HG02678 (cell line): ENCODE measurements at regions not wholly inside any gene's neighbourhood (a gene's known extent, or its start where the extent isn't known, plus 50 kb on each side); places are given as distances from the start of the nearest gene placed in this dataset.

Source experiments
- ATAC-seq: cut with Tn5 transposase; IDR thresholded peaks from one replicate; pipeline ENCODE4 v1.9.1; 2021; ENCODE audit warnings: mild to moderate bottlenecking, moderate library complexity; ENCODE audit not compliant: unreplicated experiment

- ATAC-seq = no peak
These were observed 562.6 kb downstream of the CAAP1 start for GRCh38 chr9:26329974-26330373.

- peak; percentile 63 for ATAC-seq
These were observed 566.0 kb downstream of the CAAP1 start for GRCh38 chr9:26326563-26326962.

DNA sequence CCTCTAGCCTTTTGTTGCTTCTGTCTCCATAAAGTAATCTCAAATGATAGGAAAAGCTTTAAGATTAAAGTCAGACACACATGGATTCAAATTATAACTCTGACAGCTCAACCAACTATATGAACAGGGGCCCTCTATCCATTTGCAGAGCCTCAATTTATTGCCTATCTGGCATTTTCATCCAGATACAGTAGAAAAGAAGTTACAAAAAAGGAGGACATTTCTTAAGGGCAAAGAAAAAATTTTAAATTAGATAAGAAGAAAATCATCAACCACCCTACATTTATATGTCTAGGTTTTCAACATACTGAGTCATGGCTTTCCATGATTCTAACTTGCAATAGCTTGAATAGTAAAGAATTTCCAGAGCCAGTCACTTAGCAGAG lies 567.2 kb downstream of the CAAP1 start:
- no peak for ATAC-seq

DNA sequence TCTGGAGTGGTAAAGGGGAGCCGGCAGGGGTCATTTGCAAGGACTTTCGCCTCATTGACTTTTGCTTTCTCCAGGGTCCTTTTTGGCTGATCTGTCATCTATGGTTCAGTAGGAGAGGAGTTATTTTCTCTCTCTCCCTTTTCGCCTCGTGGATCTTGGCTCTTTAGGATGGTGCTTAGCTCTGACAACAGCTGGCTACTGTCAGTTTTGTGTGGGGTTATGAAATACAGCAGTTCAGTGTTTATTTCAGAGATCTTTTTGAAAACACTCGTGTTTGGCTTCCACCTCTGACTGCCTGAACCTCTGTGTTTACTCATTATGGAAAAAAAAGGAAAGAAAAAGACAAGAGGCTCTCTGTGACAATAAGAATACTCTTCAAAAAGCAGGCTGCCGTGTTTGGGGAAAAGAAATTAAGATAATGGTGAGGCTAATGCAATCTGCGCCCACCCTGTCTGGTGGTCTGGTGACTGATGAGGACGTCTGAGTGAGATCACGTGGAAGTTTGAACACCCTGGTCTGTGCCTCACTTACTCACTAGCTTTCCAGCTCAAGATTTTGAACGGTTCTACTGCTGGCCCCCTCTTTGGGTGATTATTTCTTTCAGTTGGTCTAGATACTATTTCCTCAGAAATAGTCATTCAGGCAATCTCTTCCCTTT lies 567.7 kb downstream of the CAAP1 start:
- no peak for ATAC-seq

- ATAC-seq = no peak
These were observed 570.7 kb downstream of the CAAP1 start for GRCh38 chr9:26321935-26322334.

DNA sequence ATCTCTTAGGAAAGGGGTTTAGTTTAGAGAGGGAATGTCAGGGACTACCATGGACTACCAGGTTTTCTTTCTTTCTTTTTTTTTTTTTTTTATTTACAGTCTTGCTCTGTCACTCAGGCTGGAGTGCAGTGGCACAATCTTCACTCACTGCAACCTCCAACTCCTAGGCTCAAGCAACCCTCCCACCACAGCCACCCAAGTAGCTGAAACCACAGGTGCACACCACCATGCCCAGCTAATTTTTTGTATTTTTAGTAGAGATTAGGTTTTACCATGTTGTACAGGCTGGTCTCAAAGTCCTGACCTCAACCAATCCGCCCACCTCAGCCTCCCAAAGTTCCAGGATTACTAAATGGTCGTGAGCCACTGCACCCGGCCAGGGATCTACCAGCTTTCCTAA lies 572.7 kb downstream of the CAAP1 start:
- ATAC-seq = no peak

- no peak for ATAC-seq
These were observed 579.5 kb downstream of the CAAP1 start for GRCh38 chr9:26313108-26313507.

GRCh38 chr9:26311463-26311995 lies 581.1 kb downstream of the CAAP1 start:
- no peak for ATAC-seq

- ATAC-seq = no peak
These were observed 582.3 kb downstream of the CAAP1 start for GRCh38 chr9:26310294-26310693.

DNA sequence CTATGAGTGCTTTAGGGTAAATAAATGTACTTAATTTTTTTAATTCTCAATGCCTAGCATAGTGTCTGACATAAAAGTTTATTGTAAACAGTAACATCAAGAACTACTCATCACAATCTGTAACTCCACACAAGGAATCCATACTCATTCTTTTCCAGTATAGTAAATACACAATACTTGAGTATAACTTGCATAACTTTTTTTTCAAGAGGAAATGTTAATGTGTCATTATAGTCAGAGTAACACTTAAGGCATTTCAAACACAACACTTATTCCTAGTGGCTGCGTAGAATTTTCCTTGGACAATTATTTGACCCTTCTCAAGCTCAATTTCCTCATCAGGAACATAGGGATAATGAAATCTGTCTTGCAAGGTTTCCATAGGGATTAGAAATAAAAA lies 584.3 kb downstream of the CAAP1 start:
- ATAC-seq = no peak

- no peak for ATAC-seq
These were observed 590.9 kb downstream of the CAAP1 start for GRCh38 chr9:26301659-26302058.

- ATAC-seq = no peak
These were observed 591.6 kb downstream of the CAAP1 start for GRCh38 chr9:26301046-26301445.

- no peak for ATAC-seq
These were observed 595.6 kb downstream of the CAAP1 start for GRCh38 chr9:26296910-26297572.

DNA sequence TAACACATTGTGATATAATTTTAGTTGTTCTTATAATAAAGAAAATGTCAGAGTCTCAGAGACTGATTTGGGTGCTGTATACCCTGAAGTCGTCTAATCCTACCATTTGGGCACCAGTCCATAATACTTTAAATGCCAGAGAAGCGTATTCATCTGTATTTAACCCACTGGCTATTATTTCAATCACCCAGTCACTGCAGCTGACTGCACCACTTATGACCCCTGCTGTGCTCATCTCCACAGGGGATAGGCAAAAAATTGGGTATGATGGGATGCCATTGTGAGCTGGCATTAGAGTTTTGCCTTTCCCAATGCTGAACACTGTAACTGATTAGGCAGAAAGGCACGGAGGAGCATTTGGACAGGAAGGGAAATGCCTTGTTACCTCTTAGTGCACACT lies 599.7 kb downstream of the CAAP1 start:
- no peak for ATAC-seq

GRCh38 chr9:26271495-26272122 lies 593.4 kb upstream of the TUSC1 start:
- ATAC-seq = no peak

DNA sequence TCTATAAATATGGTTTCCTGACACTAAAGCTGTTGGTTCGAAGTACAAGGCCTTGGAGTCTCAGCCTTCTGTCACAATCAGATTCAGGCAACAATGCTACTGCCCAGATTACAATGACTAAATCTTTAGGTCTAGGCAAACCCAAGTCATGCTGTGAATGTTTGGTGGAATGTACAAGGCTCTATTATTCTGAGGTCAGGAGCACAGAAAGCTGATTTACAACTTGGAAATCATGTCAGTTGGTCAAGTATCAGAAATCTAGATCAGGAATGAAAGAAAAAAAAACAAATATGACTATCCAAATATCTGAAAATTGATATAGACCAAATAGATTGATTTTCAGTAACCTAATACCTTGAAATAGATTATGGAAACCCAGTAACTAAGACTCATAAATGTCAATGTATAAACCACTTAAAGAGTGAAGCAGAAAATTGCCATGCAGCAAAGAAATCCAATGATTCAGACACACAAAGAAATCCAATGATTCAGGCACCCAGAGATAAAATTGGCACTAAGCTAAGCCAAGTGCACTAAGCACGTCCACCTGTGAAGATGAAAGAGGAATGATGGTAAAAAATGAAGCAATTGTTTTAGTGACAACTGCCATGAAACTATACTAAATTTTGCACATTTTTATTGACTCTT lies 588.0 kb upstream of the TUSC1 start:
- no peak for ATAC-seq

DNA sequence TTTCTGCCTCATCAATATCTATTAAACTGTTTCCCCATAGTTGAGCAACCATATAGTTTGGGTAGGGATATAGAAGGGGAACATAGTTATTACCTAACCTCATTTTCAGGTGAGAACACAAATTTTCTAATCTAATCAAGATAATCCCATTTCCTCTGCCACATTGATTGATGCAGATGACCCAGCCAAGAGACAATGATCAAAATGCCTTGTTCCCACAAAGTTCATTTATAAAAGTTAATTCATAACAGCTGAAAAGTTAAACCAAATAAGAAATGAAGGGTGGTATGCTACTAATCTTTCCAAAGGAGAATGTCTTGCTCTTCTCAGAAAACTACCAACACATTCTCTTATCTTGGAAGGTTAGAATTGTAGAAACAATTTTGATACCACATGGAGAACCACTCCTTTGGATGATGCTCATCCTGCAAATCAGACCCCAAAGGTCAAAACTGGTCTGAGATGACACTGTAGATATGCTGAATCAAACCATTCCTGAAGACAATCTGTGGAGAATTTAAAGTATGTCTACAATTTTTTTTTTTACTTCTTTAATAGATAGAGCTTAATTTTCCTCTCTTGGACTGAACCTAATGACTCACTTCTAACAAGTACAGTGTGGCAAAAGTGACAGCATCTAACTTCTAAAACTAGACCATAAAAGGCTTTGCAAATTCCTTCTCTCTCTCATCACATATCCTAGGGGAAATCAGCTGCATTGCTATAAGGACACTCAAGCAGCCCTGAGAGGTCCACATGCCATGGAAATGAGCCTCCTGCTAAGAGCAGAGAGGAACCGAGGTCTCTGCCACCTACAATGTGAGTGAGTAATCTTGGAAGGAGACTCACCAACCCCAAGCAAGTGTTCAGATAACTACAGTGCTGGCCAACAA lies 586.7 kb upstream of the TUSC1 start:
- no peak for ATAC-seq

DNA sequence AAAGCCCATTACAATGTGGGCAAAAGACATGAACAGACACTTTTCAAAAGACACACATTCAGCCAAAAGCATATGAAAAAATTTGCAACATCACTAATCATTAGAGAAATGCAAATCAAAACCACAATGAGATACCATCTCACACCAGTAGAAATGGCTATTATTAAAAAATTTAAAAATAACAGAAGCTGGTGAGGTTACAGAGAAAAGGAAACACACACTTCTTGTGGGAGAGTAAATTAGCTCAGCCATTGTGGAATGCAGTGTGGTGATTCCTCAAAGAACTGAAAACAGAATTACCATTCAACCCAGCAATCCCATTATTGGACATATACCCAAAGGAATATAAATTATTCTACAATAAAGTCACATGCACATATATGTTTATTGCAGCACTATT lies 585.2 kb upstream of the TUSC1 start:
- ATAC-seq = no peak

DNA sequence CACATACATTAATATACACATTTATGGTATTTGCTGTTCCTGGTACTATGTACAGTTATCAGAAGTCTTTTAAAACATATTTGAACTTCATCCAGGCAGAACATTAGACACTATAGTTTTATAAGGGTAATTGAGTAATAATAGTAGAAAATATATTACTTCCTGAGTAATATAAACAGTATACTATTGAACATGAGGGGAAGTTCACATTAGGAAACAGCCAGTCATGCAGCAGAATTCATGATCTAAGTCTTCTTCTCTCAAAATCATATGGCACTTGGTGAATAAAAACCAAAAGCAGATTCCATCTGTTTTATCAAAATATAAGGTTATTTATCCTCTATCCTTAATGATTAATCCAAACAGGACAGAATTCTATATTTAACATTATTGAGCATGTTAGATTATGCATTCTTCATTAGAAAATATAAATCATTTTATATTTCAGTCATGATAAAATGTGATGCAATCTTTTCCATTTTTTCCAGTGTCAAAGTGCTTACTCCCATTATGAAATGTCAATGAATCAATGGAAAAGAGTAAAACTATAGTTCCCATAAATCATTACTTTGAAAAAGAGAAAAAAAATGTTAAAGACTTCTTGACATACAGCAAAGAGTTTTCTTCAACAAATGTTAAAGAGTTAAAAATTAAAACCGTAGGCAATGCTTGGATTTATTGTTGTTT lies 584.3 kb upstream of the TUSC1 start:
- ATAC-seq = no peak
